GM21737 (cell line): ENCODE measurements at regions not wholly inside any gene's neighbourhood (a gene's known extent, or its start where the extent isn't known, plus 50 kb on each side); places are given as distances from the start of the nearest gene placed in this dataset.

Source experiments
- ATAC-seq: cut with Tn5 transposase; IDR thresholded peaks from one replicate; pipeline ENCODE4 v1.9.1; 2021; ENCODE audit warnings: mild to moderate bottlenecking, moderate library complexity; ENCODE audit not compliant: unreplicated experiment

- ATAC-seq = no peak
Measured at GRCh38 chr10:55400075-55400849, 599.2 kb upstream of the PCDH15 start.

GRCh38 chr10:55398497-55398882 is 597.5 kb upstream of the PCDH15 start:
- ATAC-seq = no peak

GRCh38 chr10:55397777-55398496 is 596.9 kb upstream of the PCDH15 start:
- no peak for ATAC-seq

- ATAC-seq = no peak
Measured at GRCh38 chr10:55378196-55378595, 577.2 kb upstream of the PCDH15 start.

GRCh38 chr10:55374917-55375316 is 573.9 kb upstream of the PCDH15 start:
- no peak for ATAC-seq

- no peak for ATAC-seq
Measured at GRCh38 chr10:55374060-55374459, 573.0 kb upstream of the PCDH15 start.

GRCh38 chr10:55369670-55370420 is 568.8 kb upstream of the PCDH15 start:
- ATAC-seq = no peak

- no peak for ATAC-seq
Measured at GRCh38 chr10:55368467-55368866, 567.4 kb upstream of the PCDH15 start.

GRCh38 chr10:55367555-55367954 is 566.5 kb upstream of the PCDH15 start:
- no peak for ATAC-seq

- ATAC-seq = no peak
Measured at GRCh38 chr10:55358539-55358938, 557.5 kb upstream of the PCDH15 start.

- ATAC-seq = no peak
Measured at GRCh38 chr10:55353414-55353813, 552.4 kb upstream of the PCDH15 start.

- no peak for ATAC-seq
Measured at GRCh38 chr10:55351431-55351830, 550.4 kb upstream of the PCDH15 start.

GRCh38 chr10:55348534-55348933 is 547.5 kb upstream of the PCDH15 start:
- ATAC-seq = no peak

- no peak for ATAC-seq
Measured at GRCh38 chr10:55330486-55330885, 529.5 kb upstream of the PCDH15 start.

GRCh38 chr10:55329796-55330195 is 528.8 kb upstream of the PCDH15 start:
- no peak for ATAC-seq

GRCh38 chr10:55320187-55320700 is 519.2 kb upstream of the PCDH15 start:
- ATAC-seq = no peak

- ATAC-seq = no peak
Measured at GRCh38 chr10:55311848-55312635, 511.0 kb upstream of the PCDH15 start.

- ATAC-seq = no peak
Measured at GRCh38 chr10:55310143-55310542, 509.1 kb upstream of the PCDH15 start.

- ATAC-seq = no peak
Measured at GRCh38 chr10:55305285-55305684, 504.3 kb upstream of the PCDH15 start.

- ATAC-seq = no peak
Measured at GRCh38 chr10:55287346-55287745, 486.3 kb upstream of the PCDH15 start.

- ATAC-seq = no peak
Measured at GRCh38 chr10:55283031-55283430, 482.0 kb upstream of the PCDH15 start.
